HUDEP-2 (cell line): ENCODE measurements at regions not wholly inside any gene's neighbourhood (a gene's known extent, or its start where the extent isn't known, plus 50 kb on each side); places are given as distances from the start of the nearest gene placed in this dataset.

Source experiments
- DNase-seq, 76 experiments: peaks; one replicate each; lab custom pipeline; 2025; ENCODE audit not compliant: unreplicated experiment in 76 of 76; lab: John Stamatoyannopoulos, UW

DNA sequence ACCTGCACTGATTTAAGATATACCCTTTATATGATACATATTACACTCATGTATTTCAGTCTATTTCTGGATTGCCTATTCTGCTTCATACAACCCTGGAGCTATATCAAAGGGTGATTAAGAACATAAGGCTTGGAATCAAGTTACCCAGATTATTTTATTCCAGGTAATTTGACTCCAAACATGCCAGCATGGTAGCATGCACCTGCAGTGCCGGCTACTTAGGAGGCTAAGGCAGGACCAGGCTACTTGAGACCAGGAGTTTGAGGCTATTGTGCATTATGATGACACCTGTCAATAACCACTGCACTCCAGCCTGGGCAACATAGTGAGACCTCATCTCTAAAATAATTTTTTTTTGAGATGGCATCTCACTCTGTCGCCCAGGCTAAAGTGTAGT is 50.4 kb upstream of the NEO1 start:
- DNase-seq, result no peak

DNA sequence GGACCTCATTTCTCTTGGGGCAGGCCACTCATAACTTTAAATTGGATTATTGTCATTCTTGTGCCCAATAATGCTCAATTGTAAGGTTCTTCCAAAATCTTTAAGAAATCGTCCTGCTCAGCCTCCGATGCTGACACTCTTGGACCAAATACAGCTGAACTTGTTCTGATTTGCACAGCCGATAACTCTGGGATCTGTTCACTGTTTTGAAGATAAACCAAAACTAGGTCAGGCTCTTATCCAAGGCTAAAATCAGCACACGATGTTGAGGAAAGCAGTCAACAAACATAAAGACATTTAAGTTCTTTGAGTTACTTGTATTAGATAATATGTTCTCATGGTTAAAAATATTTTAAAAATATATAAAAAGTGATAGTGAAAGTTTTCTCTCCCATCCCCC is 52.0 kb upstream of the NEO1 start:
- DNase-seq, result no peak

DNA sequence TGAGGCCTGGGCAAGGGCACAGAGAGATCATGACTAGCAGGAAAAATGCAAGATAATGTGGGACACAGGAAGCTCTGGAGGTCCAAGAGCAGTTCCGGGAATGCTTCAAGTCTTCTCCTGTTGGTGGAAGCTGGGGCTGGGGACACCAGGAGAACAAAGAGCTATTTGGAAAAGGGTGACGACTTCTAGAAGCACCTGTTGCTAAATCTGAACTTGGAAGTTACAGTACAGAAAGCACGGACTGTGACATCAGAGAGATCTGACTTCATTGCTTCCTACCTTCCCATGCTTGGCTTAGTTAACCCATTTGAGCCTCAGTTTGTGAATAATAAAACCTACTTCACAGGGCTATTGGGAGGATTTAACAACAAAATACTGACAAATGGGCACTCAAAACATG is 52.7 kb upstream of the NEO1 start:
- DNase-seq, result no peak

DNA sequence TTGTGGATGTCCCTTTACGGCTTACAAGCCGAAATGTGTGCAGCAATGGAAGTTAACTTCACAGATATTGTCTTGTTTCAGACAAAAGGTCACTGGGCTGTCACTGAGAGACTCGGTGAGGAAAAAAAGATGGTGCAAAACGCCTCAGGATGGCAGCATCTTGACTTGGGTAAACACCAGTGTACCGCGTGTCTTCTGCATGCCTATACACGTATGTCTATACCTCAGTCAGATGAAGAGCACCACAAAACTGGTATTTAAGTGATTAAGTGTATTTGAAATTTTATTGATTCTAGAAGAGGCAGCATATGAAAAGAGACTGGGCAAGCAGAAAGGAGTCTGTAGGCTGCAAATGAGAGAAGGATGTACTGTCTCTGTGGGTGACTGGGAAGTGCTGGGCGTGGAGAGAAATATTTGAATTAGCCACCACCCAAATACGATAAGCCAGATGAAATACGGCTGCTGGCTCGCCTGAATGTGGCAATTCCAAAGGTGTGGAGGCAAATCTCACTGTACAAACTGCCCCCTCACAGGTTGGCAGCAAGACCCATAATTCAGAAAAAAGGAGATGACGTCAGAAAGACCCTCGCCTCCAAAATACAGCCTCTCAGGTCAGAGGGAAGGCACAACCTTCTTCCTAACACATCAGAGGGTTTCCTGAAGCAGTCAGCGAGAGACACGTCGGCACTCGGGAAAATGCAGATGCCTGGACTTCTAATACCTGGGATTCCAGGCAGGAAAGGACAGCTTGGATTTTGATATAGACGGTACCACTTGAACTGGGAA is 53.4 kb upstream of the NEO1 start:
- no peak for DNase-seq

DNA sequence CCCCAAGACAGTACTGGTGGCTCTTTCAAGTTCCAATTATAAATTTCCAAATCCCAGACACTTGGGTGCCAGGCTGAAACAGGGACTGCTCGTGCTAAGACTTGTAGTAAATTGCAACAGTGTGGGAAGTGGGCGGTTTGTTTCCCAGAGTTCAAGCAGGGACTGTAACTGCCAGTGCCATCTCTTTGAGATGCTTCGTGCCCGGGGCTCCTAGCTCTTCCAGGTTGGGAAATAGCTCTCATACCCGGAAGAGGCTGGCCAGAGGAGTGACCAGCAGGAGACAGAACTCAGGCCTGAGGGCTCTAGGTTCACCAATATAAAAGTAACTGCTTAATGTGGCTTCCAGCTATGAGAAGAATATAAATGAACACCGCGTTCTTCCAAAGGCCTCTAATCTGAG is 54.0 kb upstream of the NEO1 start:
- no peak for DNase-seq

DNA sequence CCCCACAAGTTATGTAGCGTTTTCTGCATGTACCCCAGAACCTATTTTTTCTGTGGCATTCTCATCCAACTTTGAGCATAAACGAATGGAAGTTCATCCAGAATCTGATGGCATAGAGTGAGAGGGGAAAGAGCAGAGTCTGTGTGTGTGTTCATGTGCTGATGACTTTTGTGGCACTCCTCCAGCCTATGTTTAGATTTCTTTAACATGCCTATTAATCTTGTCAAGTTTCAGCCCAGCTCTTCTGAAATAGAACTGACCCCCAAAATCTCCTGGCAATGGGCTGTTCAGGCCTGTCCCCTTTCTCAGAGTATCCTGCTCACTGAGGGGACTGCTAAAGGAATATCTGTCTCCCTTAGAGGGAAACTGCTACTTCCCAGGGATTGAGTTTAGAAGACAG is 56.4 kb upstream of the NEO1 start:
- DNase-seq, result no peak

DNA sequence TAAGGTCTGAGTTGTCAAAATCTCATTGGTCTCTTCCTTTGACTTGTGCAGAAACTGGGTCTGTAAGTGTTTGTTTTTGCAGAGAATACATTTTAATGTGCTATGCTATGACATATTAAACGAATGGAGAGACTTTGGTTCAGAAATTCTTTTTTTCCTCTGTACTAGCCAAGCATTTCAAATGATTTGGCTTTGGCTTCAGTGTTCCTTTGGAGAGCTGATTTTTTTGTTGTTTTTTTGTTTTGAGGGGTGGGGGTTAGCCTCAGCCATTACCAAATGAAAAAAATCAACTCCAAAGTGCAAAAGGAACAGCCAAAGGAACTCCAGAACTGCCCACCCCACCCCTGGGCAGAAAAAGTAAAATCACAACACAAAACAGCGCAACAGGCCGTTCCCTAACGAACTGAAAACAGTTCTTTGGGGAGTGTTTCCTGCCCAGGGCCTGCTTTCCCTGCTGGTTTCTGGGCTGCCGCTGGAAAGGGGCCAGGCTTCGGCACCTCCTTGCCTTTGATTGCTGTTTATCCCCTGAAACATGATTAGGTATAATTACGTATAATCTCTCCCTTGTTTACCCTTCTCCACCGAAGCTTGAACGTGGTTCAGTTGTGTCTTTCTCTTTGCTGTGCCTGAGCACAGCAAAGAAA is 57.6 kb upstream of the NEO1 start:
- no peak for DNase-seq

DNA sequence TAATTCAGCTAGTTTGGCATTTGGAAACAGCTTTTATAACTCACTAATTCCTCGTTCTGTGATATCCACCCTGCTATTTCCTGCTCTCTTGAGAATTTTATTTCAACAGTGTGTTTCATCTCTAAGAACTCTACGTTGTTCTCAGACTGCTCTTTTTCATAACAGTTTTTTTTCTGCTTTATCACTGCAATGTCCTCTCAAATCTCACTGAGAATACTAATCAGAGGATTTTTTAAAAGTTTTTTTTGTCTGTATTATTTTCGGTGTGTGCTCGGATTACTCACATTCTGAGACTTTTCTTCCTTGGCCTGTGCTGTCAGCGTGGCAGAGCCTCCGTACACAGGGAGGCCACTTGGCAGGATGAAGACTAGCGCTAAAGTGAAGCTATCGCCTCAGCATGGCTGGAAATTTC is 59.4 kb upstream of the NEO1 start:
- no peak for DNase-seq

DNA sequence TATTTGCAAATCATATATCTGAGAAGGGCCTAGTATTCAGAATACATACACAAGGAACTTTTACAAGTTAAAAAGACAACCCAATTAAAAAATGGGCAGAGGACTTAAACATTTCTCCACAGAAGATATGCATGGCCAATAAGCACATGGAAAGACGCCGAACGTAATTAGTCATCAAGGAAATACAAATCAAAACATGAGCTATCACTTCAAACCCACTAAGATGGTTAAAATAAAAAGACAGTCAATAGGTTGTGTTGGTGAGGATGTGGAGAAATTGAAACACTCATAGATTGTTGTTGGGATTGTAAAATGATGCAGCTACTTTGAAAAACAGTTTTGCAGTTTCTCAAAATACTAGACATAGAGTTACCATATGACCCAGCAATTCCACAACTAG is 61.2 kb upstream of the NEO1 start:
- DNase-seq, result no peak

DNA sequence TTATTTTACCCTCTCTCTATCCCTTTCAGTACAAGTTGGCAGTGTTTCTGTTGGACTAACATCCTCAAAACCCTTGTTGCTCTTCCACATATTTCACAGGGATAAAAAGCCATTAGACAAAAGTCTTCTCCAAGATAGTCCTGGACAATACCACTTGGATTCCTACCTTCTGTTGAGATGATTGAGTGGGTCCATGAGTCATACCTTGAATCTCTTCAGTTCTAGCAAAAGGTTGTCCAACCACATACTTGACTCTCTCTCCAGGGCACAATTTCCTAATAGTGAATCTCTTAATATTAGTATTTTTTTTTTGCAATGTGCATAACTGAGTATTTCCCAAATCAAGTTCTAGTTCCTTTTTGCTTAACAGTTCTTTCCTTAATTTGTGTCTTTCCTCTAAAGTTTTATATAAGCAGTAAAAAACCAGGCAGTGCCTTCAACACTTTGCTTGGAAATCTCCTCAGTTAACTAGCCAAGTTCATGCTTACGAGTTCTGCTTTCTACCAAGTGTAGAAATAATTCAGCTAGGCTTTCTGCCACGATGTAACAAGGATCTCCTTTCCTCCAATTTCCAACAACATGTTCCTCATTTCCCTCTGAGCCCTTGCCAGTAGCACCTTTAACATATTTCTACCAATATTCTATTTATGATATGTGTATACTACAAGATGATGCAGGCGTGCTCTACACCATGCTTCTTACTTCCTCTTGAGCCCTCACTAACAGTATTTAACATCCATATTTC is 68.3 kb upstream of the NEO1 start:
- DNase-seq, result no peak

DNA sequence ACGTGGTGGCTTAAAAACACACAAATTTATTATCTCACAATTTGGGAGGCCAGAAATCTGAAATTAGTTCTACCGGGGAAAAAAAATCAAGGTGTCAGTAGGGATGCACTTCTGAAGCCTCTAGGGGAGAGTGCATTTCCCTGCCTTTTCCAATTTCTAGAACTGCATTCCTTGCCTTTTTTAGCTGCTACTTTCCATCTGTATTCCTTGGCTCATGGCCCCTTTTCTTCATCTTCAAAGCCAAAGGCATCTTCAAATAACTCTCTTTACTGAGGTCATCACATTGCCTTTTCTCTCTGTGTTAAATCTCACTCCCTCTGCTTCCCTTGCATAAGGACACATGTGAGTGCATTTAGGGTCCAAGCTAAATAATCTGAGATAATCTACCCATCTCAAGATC is 69.5 kb upstream of the NEO1 start:
- DNase-seq, result no peak

DNA sequence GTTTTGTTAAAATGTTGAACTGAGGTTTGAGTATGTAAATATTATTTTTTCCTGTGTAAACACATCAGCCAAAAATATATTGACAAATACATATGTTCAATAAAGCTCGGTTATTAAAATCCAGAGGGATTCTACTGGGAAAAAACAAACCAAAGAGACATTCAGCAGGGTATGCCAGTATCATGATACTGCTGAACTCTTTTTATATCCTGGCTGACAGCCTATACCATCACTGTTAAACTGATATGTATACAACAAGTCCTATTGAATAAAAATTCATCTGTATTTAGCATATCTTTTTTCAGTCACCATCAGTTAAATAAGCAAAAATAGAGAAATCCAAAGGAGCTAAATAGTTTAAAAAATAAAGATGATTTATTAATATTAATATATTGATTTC is 71.6 kb upstream of the NEO1 start:
- no peak for DNase-seq

DNA sequence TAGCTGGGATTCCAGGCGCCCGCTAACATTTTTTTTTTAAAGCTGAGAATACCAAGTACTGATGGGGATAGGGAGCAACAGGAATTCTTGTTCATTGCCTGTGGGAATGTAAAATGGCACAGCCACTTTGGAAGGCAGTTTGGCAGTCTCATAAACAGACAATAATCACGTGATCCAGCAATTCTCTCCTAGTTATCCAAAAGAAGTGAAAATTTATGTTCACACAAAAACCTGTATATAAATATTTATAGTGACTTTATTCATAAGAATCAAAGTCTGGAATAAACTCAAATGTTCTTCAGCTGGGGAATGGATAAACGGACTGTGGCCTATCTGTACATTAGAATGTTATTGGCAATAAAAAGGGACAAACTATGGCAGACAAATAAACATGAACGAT is 72.5 kb upstream of the NEO1 start:
- no peak for DNase-seq

DNA sequence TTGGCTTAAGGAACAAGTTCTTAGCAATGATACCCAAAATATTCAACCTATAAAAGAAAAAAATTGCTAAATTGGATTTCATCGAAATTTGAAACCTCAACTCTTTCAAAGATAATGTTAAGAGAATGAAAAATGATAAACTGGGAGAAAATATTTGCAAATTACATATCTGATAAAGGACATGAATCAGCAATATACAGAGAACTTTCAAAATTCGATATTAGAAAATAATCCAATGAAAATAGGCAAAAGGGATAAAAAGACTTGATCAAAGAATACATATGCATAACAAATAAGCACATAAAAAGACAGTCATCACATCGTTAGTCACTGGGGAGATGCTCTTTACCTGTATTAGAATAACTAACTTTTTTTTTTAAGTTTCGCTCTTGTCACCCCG is 73.0 kb upstream of the NEO1 start:
- DNase-seq, result no peak

DNA sequence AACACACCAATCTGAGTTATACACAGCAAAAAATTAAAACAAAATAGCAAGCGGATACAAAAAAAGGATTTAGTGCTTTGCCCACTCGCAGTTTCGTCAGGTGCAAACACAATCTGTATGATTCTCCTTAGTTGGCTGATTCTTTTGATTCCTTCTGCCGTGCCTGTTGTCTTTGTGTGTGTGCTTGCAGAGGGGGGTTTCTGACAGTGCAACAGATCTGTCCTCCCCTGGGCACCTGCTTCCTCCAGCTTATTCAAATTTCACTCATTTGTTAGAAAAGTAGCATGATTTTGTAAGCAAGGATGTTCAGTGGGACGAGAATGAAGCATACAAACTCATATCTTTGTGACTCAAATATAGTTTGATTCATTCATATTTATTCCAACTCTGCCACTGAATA is 74.0 kb upstream of the NEO1 start:
- DNase-seq, result no peak

DNA sequence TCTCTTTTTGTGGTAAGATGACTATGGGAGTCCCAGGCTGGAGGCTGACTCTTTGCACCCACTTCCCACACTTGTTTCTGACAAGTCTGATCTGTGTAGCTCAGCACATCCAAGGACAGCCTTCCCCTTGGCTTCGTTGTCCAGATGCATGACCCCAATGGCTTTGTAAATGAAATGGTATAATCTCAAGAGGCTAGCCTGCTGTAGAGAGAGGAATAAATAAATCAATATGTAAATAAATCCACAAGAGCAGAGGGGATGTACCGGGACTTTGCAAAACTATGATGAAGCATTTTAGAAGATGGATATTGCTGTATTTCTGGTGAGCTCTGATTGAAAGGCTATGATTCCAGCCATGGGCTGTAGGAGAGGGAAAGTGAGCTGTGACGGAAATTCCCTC is 79.9 kb upstream of the NEO1 start:
- DNase-seq, result no peak

DNA sequence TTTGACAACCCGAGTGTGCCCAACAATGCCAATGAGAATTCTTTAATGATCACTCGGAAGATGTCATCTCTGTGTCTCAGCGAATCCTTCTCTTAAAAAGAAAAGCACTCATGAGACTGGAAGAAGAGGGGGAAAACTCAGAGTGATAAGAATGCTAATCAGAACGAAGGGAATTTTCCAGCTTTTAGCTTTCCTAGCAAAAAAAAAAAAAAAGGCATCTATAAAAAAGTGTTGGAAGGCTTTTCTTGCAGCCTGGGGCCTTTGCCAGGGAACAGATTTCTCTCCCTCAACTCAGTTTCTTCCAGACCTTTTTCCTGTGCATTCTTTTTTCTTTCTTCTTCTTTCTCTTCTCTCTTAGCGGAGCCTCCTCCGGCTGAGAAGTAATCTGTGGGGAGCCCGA is 80.5 kb upstream of the NEO1 start:
- DNase-seq, result no peak

DNA sequence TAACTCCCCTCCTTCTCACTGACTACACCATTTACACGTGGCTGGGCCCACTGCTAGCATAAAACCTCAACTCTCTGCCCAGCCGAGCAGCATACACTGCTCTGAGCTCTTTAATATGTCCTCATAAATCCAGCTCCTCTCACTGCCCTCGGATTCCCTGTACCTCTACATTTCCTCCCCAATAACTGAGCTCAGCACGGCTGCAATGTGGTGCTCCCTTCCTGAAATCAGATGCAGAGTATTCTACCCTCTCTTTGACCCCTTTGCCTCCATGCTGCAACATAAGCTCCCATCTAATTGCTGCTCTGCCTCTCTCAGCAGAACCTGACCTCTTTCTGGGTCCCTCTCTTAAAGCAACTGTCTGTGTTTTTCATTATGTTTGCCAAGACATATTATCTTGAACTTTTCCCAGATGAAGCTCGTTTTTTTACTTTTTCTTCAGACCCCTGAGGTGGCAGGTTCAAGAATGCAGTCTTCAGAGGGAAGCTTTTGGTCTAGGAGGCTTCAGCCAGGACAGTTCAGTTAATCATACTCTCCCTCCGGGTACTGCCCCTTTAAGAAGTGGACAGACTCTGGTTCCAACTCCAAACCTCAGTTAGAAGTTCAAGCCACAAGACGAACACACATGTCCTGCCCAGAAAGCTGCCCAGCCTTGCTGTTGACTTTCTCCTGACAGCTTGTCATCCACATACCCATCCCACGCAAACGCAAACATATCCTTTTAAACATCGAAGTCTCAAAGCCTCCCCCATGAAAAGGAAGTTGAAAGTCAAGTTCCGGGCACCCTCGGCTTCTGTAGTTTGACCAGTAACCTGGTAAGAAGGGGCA is 81.1 kb upstream of the NEO1 start:
- DNase-seq, result no peak

DNA sequence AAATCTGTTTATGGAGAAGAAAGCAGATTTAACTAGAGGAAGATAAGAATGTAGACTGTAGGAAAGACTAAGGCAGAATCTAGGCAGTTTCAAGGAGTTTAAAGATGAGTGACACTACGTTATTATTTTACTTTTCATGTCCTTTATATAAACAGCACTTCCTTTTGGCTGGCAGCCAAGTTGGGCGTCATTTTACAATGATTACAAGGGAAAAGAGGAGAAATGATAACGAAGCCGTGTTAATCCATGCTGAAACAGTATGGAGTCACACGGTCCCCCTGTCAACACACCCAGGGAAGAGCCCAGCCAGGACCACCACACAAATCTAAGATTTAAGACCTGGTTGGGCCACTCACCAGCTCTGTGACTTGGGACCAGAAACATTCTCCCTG is 83.7 kb upstream of the NEO1 start:
- peak in 1 of 76 experiments; percentile 5 for DNase-seq

DNA sequence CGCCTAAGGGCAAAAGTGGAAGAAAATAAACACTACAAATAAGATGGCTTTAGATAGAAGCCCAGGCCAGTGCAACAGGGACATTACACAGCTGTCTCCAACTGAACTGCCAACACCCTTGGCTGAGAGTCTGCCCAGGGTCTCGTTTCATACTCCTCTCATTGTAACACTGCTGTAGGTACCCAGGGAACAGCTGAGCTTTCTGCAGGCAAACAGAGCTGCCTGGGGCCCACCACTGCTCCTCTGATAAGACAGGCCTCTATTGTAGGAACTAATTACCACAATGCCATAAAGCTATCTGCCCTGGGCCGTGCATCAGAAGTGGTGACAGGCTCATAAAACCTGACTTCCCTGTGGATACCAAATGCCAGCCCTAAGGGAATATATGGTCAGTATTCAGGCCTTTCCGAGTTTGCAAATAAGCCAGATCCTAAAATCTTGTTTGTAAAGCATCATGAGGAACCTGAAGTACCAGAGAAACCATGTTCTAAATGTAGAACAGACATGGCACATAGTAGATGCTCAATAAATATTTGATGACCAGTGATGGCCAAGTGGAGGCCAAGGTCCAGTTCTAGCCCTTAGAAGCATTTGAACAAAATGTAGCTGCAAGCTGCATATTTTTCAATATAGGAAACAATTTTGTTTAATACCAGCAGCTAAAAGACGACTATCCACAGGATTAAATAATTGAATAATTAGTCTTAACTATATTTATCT is 84.3 kb upstream of the NEO1 start:
- DNase-seq, result no peak

DNA sequence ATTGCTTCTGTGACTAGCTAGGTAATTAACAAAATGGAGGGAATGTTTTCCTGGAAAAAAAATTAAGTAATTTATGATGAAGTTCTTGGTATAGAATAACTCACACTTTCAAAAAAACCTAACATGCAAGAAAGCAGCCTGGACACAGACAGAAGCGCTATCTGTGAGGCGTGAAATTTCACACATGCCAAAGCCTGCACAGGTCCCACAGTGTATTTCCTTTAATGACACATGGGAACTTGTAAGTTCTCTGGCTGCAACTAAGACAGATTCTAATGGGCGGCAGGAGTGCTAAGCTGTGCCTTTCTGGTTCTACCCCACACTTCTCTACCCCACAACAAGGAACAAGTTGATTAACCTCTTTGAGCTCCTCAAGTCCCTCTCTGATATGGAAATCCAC is 84.9 kb upstream of the NEO1 start:
- DNase-seq, result no peak
